ENCODE measurements at regions not wholly inside any gene's neighbourhood (a gene's known extent, or its start where the extent isn't known, plus 50 kb on each side); places are given as distances from the start of the nearest gene placed in this dataset.

DNA sequence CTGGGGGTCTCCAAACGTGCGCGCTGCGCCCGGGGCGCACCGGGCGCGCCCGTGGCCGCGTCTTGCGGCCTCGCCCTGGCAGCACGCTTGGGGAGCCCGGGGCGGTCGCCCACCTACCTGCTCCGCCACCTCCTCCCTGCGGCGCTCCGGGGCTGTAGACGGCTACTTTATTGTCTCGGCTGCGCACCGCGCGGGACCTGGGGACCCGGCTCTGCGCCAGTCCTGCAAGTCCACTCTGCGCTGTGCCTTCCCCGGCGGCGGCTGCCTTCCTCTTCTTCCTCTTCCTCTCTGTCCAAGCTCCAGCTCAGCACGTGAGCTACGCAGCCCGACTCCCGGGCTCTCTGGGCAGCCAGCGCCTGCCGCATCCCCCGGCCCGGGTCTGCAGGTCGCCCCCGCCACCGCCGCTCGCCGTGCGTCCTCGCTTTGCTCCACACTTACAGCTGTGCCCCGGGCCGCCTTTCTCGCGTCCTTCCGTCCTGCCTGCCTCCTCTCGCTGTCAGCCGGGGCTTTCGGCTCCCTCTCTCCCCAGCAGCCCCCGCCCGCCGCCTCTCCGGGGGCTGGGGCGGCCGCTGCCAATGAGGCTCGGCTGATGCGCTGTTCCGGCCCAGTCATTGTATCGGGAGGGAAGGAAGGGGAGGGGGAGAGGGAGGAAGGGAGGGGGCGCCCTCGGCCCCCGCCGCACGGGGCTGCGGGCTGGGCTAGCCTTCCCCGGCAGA, 156.4 kb upstream of the FRMD4B start:
- Histone ChIP-seq H3K9ac (ENCODE audit: low read length) (no peak overlapping the region), H3K27ac (ENCODE audit: low read depth, low read length) (no peak overlapping the region)

GRCh38 chr3:69541711-69542088, 155.8 kb upstream of the FRMD4B start:
- no peaks in the 10 kb centered on the region for H3K9me3 ChIP-seq (ENCODE audit: low read length)
- no peak overlapping the region for H3K9ac ChIP-seq (ENCODE audit: low read length)
- H3K27ac ChIP-seq (ENCODE audit: low read depth, low read length), result no peak overlapping the region
- H3K36me3 ChIP-seq (ENCODE audit: insufficient read depth, low read length), result no peaks in the 10 kb centered on the region
- peak overlapping the region in 1 of 2 donors; percentile 26 for H3K4me3 ChIP-seq (ENCODE audit: low read depth in 1 of 2, low read length in 2 of 2)
- H3K27me3 ChIP-seq (ENCODE audit: control insufficient read depth in 1 of 2, insufficient read depth in 2 of 2, low read length in 2 of 2), result peaks cover 6 to 25% of the 10 kb centered on the region in 2 donors
- H3K4me1 ChIP-seq (ENCODE audit: insufficient read depth, low read length), result no peaks in the 10 kb centered on the region

More for the DNA sequence above, 156.4 kb upstream of the FRMD4B start:
- Histone ChIP-seq H3K27me3 (ENCODE audit: control insufficient read depth in 1 of 2, insufficient read depth in 2 of 2, low read length in 2 of 2) (peaks cover 6 to 25% of the 10 kb centered on the region in 2 donors), H3K9me3 (ENCODE audit: low read length) (no peaks in the 10 kb centered on the region), H3K4me3 (ENCODE audit: low read depth in 1 of 2, low read length in 2 of 2) (peak overlapping the region in 1 of 2 donors; percentile 26), H3K36me3 (ENCODE audit: insufficient read depth, low read length) (no peaks in the 10 kb centered on the region), H3K4me1 (ENCODE audit: insufficient read depth, low read length) (no peaks in the 10 kb centered on the region)

- no peak overlapping the region for H3K9ac ChIP-seq (ENCODE audit: low read length)
- no peaks in the 10 kb centered on the region for H3K9me3 ChIP-seq (ENCODE audit: low read length)
- H3K27me3 ChIP-seq (ENCODE audit: control insufficient read depth in 1 of 2, insufficient read depth in 2 of 2, low read length in 2 of 2), result peaks cover 6 to 25% of the 10 kb centered on the region in 2 donors
- H3K27ac ChIP-seq (ENCODE audit: low read depth, low read length), result no peak overlapping the region
- no peaks in the 10 kb centered on the region for H3K36me3 ChIP-seq (ENCODE audit: insufficient read depth, low read length)
- H3K4me3 ChIP-seq (ENCODE audit: low read depth in 1 of 2, low read length in 2 of 2), result no peak overlapping the region
- no peaks in the 10 kb centered on the region for H3K4me1 ChIP-seq (ENCODE audit: insufficient read depth, low read length)
Observed at GRCh38 chr3:69540706-69541581, 155.1 kb upstream of the FRMD4B start.

DNA sequence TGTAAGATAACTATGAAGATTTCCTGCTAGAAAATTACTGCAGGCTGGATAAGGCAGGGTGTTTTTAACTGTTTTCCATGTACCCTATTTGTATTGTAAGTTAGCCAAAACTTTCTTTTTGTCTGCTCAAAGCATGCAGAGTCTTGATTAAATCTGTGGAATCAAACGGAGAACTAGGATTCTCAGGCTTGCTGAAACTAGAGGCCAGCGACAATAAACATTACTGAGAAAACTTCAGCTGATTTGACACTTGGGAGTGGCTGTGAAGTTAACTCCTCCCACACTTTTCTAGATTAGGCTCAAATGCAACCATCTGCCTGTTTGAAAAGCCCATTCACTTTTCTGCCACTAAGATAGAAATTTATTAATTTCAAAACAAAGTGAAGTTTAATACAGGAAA, 153.2 kb upstream of the FRMD4B start:
- H3K4me1 ChIP-seq (ENCODE audit: insufficient read depth, low read length), result no peaks in the 10 kb centered on the region
- H3K4me3 ChIP-seq (ENCODE audit: low read depth in 1 of 2, low read length in 2 of 2), result no peak overlapping the region

GRCh38 chr3:69538281-69538680, 152.4 kb upstream of the FRMD4B start:
- Histone ChIP-seq H3K9ac (ENCODE audit: low read length) (no peak overlapping the region), H3K27ac (ENCODE audit: low read depth, low read length) (no peak overlapping the region), H3K36me3 (ENCODE audit: insufficient read depth, low read length) (no peaks in the 10 kb centered on the region), H3K4me3 (ENCODE audit: low read depth in 1 of 2, low read length in 2 of 2) (no peak overlapping the region), H3K9me3 (ENCODE audit: low read length) (no peaks in the 10 kb centered on the region), H3K4me1 (ENCODE audit: insufficient read depth, low read length) (no peaks in the 10 kb centered on the region), H3K27me3 (ENCODE audit: control insufficient read depth in 1 of 2, insufficient read depth in 2 of 2, low read length in 2 of 2) (peaks cover 6 to 25% of the 10 kb centered on the region in 2 donors)

More for the DNA sequence above, 153.2 kb upstream of the FRMD4B start:
- Histone ChIP-seq H3K36me3 (ENCODE audit: insufficient read depth, low read length) (no peaks in the 10 kb centered on the region), H3K9ac (ENCODE audit: low read length) (no peak overlapping the region), H3K9me3 (ENCODE audit: low read length) (no peaks in the 10 kb centered on the region), H3K27me3 (ENCODE audit: control insufficient read depth in 1 of 2, insufficient read depth in 2 of 2, low read length in 2 of 2) (peaks cover 6 to 25% of the 10 kb centered on the region in 2 donors), H3K27ac (ENCODE audit: low read depth, low read length) (no peak overlapping the region)

GRCh38 chr3:69536306-69537020, 150.6 kb upstream of the FRMD4B start:
- H3K9me3 ChIP-seq (ENCODE audit: low read length), result no peaks in the 10 kb centered on the region

DNA sequence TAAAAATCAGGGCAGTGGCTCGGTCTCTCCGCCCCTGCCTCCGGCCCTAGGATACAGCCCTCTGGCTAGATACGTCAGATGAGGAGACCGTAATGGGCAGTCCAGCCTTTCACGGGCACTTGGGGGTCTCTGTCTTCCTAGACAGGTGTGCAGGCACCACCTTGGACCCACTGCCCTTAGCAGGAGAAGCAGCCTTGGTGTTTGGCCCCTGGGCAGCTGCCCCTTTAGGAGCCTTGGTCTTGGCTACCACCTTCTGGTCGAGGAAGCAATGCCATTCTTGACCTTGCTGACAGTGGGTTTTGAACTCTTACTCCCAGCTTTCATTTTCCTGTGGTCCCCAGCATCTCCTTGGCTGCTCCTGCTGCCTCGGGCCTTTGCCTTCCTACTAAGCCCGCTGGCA, 149.7 kb upstream of the FRMD4B start:
- Histone ChIP-seq H3K27ac (ENCODE audit: low read depth, low read length) (no peak overlapping the region), H3K27me3 (ENCODE audit: control insufficient read depth in 1 of 2, insufficient read depth in 2 of 2, low read length in 2 of 2) (peaks cover 0 to 5% of the 10 kb centered on the region in 2 donors), H3K4me3 (ENCODE audit: low read depth in 1 of 2, low read length in 2 of 2) (no peak overlapping the region), H3K4me1 (ENCODE audit: insufficient read depth, low read length) (peaks cover 16% of the 10 kb centered on the region), H3K9me3 (ENCODE audit: low read length) (no peaks in the 10 kb centered on the region), H3K36me3 (ENCODE audit: insufficient read depth, low read length) (no peaks in the 10 kb centered on the region), H3K9ac (ENCODE audit: low read length) (no peak overlapping the region)

More at GRCh38 chr3:69536306-69537020, 150.6 kb upstream of the FRMD4B start:
- no peak overlapping the region for H3K9ac ChIP-seq (ENCODE audit: low read length)
- H3K4me3 ChIP-seq (ENCODE audit: low read depth in 1 of 2, low read length in 2 of 2), result no peak overlapping the region
- no peaks in the 10 kb centered on the region for H3K36me3 ChIP-seq (ENCODE audit: insufficient read depth, low read length)
- H3K27ac ChIP-seq (ENCODE audit: low read depth, low read length), result no peak overlapping the region
- peaks cover 16% of the 10 kb centered on the region for H3K4me1 ChIP-seq (ENCODE audit: insufficient read depth, low read length)
- peaks cover 6 to 10% of the 10 kb centered on the region in 2 donors for H3K27me3 ChIP-seq (ENCODE audit: control insufficient read depth in 1 of 2, insufficient read depth in 2 of 2, low read length in 2 of 2)

DNA sequence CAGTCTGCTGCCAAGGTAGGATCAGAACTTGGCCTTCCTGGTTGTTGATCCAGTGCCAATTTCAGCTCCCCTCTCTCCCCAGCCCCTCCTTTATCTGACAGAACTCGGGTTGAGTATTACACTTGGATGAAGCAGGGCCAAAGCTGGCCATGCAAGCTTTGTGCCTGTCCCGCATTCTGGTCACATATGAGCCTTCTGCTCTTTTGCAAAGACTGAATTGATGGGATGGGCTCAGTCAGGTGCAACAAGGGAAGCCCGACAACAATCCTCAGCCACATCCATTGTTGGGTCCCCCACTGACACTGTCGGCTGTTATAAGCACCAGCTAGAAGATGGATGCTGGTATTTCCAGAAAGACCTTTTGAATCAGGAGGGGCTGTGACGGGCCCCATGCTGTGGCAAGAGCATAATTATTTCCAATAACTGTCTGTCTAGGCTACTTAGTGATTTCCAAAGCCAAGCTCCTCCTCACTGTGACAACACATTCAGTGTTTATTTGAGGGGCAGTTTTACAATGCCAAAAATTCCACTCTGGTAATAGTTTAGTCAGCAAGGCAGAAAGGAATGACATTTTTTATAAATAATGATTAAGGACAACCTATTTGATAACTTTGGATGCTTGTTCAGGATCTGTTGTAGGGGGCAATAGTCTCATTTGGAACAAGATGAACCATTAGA, 146.8 kb upstream of the FRMD4B start:
- no peak overlapping the region for H3K4me3 ChIP-seq (ENCODE audit: low read depth in 1 of 2, low read length in 2 of 2)
- H3K27ac ChIP-seq (ENCODE audit: low read depth, low read length), result no peak overlapping the region
- H3K9ac ChIP-seq (ENCODE audit: low read length), result no peak overlapping the region
- H3K9me3 ChIP-seq (ENCODE audit: low read length), result no peaks in the 10 kb centered on the region
- peaks cover 16% of the 10 kb centered on the region for H3K4me1 ChIP-seq (ENCODE audit: insufficient read depth, low read length)
- H3K36me3 ChIP-seq (ENCODE audit: insufficient read depth, low read length), result no peaks in the 10 kb centered on the region
- H3K27me3 ChIP-seq (ENCODE audit: control insufficient read depth in 1 of 2, insufficient read depth in 2 of 2, low read length in 2 of 2), result no peaks in the 10 kb centered on the region

GRCh38 chr3:69531576-69532546, 146.0 kb upstream of the FRMD4B start:
- Histone ChIP-seq H3K4me1 (ENCODE audit: insufficient read depth, low read length) (peaks cover 16% of the 10 kb centered on the region), H3K27me3 (ENCODE audit: control insufficient read depth in 1 of 2, insufficient read depth in 2 of 2, low read length in 2 of 2) (no peaks in the 10 kb centered on the region), H3K36me3 (ENCODE audit: insufficient read depth, low read length) (no peaks in the 10 kb centered on the region), H3K4me3 (ENCODE audit: low read depth in 1 of 2, low read length in 2 of 2) (no peak overlapping the region), H3K9ac (ENCODE audit: low read length) (no peak overlapping the region), H3K27ac (ENCODE audit: low read depth, low read length) (no peak overlapping the region), H3K9me3 (ENCODE audit: low read length) (no peaks in the 10 kb centered on the region)

DNA sequence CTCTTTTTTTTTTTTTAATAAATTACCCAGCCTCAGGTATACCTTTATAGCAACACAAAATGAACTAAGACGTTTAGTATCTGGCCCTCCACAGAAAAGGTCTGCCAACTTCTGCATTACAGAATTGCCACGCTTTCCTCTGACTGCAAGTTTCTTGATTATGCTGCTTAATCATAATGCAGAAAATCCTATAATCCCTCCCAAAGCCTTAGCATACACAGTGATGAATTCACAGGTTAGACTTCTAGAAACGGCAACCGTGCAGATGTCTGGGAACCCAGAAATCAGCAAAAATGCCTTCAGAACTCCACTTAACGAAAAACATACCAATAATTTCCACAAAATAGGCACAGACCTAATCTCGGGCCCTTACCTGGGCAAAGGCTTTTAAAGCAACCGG, 144.7 kb upstream of the FRMD4B start:
- H3K4me3 ChIP-seq (ENCODE audit: low read depth in 1 of 2, low read length in 2 of 2), result no peak overlapping the region
- H3K4me1 ChIP-seq (ENCODE audit: insufficient read depth, low read length), result peaks cover 16% of the 10 kb centered on the region
- H3K27me3 ChIP-seq (ENCODE audit: control insufficient read depth in 1 of 2, insufficient read depth in 2 of 2, low read length in 2 of 2), result no peaks in the 10 kb centered on the region
- H3K9me3 ChIP-seq (ENCODE audit: low read length), result no peaks in the 10 kb centered on the region
- no peaks in the 10 kb centered on the region for H3K36me3 ChIP-seq (ENCODE audit: insufficient read depth, low read length)
- no peak overlapping the region for H3K27ac ChIP-seq (ENCODE audit: low read depth, low read length)
- no peak overlapping the region for H3K9ac ChIP-seq (ENCODE audit: low read length)

All from muscle layer of colon (tissue), 2 donors.